Stomach (tissue), 8 donors: ENCODE measurements at regions not wholly inside any gene's neighbourhood (a gene's known extent, or its start where the extent isn't known, plus 50 kb on each side); places are given as distances from the start of the nearest gene placed in this dataset.

ENCODE experiments used
- DNase-seq, 2 donors: peaks; one replicate each; pipeline versions ENCODE4 v3.0.0 to v3.0.0-alpha.2; 2013 to 2019
- H3K27ac ChIP-seq, 5 donors: fragments of 200-600 bp in 4 of 5; sonication (generic) in 4 of 5; one replicate each; pipeline ENCODE4 v1.5.1; 2013 to 2019; ENCODE audit warnings: mild to moderate bottlenecking in 1 of 5, moderate library complexity in 1 of 5
- H3K27me3 ChIP-seq, 3 donors: fragments of 200-600 bp; sonication (generic); one replicate each; pipeline ENCODE4 v1.5.1; 2017 to 2019; ENCODE audit warnings: mixed run types in 1 of 3
- H3K36me3 ChIP-seq, 4 donors: fragments of 200-600 bp; sonication (generic); 1 replicate in 3 of 4; 2 replicates in 1 of 4; pipeline ENCODE4 v1.5.1; 2016 to 2019
- H3K4me1 ChIP-seq, 4 donors: fragments of 200-600 bp; sonication (generic); one replicate each; pipeline ENCODE4 v1.5.1; 2016 to 2019
- H3K4me3 ChIP-seq, 4 donors: fragments of 200-600 bp; sonication (generic) in 3 of 4; one replicate each; pipeline ENCODE4 v1.5.1; 2016 to 2019; ENCODE audit warnings: mild to moderate bottlenecking in 1 of 4
- H3K9me3 ChIP-seq, 4 donors: fragments of 200-600 bp; sonication (generic); one replicate each; pipeline ENCODE4 v1.5.1; 2016 to 2019
- EP300 ChIP-seq: sonication (generic); formaldehyde crosslinking; IDR thresholded peaks from one replicate; pipeline ENCODE4 v1.6.1; 2017; ENCODE audit warnings: antibody characterized with exemption
- POLR2A ChIP-seq, 4 donors: fragments of 450-650 bp; IDR thresholded peaks; one replicate each; pipeline ENCODE4 v1.6.1; 2016; ENCODE audit warnings: antibody characterized with exemption in 4 of 4, control low read depth in 2 of 4, mild to moderate bottlenecking in 1 of 4, moderate library complexity in 1 of 4
- POLR2AphosphoS5 ChIP-seq, 3 donors: sonication (generic); formaldehyde crosslinking; IDR thresholded peaks; one replicate each; pipeline ENCODE4 v1.6.1; 2016; ENCODE audit warnings: antibody characterized with exemption in 3 of 3
- WGBS, 5 donors: extraction: QIAGEN DNeasy Blood & Tissue Kit in 3 of 5; methylation state at CpG; one replicate each; pipeline versions ENCODE4 v1.1.5 to v1.1.7; 2013 to 2018; 5-methylcytosine and 5-hydroxymethylcytosine counted together
- intact Hi-C: fragments of 100-400 bp; cut with DNase I; formaldehyde crosslinking; loops from one replicate; pipeline ENCODE4 v1.15.1; 2023; ENCODE audit warnings: low total_unique reads
- TF ChIP-seq, protein P1 (sequence below), 7 experiments: fragments of 450-650 bp in 4 of 7; fragments of 200-600 bp in 3 of 7; sonication (generic) in 3 of 7; IDR thresholded peaks; one replicate each; pipeline ENCODE4 v1.5.1; 2016 to 2019; ENCODE audit warnings: antibody characterized with exemption in 7 of 7, control low read depth in 2 of 7, mild to moderate bottlenecking in 1 of 7
- donor health status: healthy with polysubstance abuse.
- donor health status: Bipolar disorder and iron deficiency.
- donor health status: healthy.

DNA sequence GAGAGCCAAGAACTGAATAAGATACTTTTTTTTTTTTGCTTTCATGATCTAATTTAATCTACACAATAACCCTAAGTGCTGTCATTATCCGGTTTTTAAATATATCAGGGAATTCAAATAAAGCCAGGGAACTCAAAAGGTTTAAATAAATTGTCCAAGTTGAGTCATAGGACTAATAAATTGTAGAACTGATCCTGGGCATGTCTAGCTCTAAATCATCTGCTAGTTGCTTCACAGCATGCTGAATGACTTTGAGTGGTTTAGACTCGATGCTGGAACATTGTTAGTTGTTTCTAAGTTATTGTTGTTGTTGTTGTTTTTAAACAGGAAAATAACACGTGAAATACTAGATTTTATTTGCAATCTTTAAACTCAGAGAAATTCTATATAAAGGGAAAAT lies 147.2 kb upstream of the HNMT start:
- Histone ChIP-seq H3K27me3 (no peaks in the 10 kb centered on the region), H3K27ac (no peak overlapping the region), H3K4me1 (no peaks in the 10 kb centered on the region), H3K4me3 (no peak overlapping the region), H3K9me3 (no peaks in the 10 kb centered on the region), H3K36me3 (no peaks in the 10 kb centered on the region)
- intact Hi-C loops = no loop called here
- TF ChIP-seq EP300 (no peak), POLR2A (IDR thresholded peaks at IDR 0.05) (no peak), POLR2AphosphoS5 (IDR thresholded peaks at IDR 0.05) (no peak)
- TF ChIP-seq, protein P1, sequence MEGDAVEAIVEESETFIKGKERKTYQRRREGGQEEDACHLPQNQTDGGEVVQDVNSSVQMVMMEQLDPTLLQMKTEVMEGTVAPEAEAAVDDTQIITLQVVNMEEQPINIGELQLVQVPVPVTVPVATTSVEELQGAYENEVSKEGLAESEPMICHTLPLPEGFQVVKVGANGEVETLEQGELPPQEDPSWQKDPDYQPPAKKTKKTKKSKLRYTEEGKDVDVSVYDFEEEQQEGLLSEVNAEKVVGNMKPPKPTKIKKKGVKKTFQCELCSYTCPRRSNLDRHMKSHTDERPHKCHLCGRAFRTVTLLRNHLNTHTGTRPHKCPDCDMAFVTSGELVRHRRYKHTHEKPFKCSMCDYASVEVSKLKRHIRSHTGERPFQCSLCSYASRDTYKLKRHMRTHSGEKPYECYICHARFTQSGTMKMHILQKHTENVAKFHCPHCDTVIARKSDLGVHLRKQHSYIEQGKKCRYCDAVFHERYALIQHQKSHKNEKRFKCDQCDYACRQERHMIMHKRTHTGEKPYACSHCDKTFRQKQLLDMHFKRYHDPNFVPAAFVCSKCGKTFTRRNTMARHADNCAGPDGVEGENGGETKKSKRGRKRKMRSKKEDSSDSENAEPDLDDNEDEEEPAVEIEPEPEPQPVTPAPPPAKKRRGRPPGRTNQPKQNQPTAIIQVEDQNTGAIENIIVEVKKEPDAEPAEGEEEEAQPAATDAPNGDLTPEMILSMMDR (IDR thresholded peaks at IDR 0.05) = no peak
- 50 to 67% (median 56%) methylated on average over 3 of the region's 3 CpGs for WGBS, 5 donors
- no peak for DNase-seq

DNA sequence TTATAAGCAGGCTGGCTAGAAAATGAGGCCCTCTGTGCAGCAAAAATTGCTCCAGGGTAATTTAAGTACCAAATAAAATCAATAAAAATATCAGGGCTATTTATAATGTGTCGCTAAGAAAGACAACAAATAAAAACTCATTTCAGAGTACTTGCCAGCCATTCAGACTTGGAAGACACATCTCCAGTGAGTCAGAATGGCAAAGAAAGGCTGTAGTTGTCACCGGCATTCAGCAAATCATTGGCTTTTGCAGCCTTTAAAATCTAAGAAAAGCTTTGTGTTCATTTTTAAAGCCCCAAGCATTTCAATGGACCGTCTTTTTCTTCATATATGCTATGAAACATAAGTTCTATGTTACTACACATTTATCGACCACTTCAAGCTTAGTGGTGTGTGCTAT lies 141.1 kb upstream of the HNMT start:
- DNase-seq = no peak
- 73 to 90% (median 86%) methylated on average over 4 of the region's 4 CpGs for WGBS, 5 donors
- no peak for TF ChIP-seq POLR2A (IDR thresholded peaks at IDR 0.05)
- no peak for TF ChIP-seq EP300
- TF ChIP-seq POLR2AphosphoS5 (IDR thresholded peaks at IDR 0.05) = no peak
- TF ChIP-seq, protein P1 (IDR thresholded peaks at IDR 0.05) = no peak

DNA sequence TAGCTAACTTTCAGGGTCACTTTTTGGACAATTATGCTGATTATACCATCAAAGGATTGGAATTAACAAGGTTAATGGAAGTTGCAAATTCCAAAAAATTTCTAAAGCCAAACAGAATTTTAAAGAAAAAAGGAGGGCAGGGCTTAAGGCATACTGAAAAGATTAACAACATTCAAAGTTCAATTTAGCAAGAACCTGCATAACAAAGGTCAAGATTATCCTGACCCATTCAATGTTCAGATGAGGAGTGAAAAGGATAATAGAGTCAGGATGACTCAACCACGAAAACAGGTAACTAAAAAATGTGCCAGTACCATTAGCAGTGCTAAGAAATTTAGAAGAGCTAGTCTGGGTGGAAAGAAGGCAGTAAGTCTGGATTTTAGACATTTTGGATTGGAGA lies 139.8 kb upstream of the HNMT start:
- no peak overlapping the region for H3K27ac ChIP-seq
- no peak overlapping the region for H3K4me3 ChIP-seq
- no peak for TF ChIP-seq POLR2A (IDR thresholded peaks at IDR 0.05)
- TF ChIP-seq, protein P1 (IDR thresholded peaks at IDR 0.05) = no peak
- no peak for TF ChIP-seq EP300
- TF ChIP-seq POLR2AphosphoS5 (IDR thresholded peaks at IDR 0.05) = no peak
- no peaks in the 10 kb centered on the region for H3K36me3 ChIP-seq
- no peaks in the 10 kb centered on the region for H3K27me3 ChIP-seq
- H3K4me1 ChIP-seq = no peaks in the 10 kb centered on the region
- intact Hi-C loops = no loop called here
- H3K9me3 ChIP-seq = no peaks in the 10 kb centered on the region
- WGBS, 5 donors = 52 to 75% (median 63%) methylated on average over 1 of the region's 1 CpG
- no peak for DNase-seq

More for the DNA sequence above, 141.1 kb upstream of the HNMT start:
- no peaks in the 10 kb centered on the region for H3K4me1 ChIP-seq
- H3K4me3 ChIP-seq = no peak overlapping the region
- H3K36me3 ChIP-seq = no peaks in the 10 kb centered on the region
- no peak overlapping the region for H3K27ac ChIP-seq
- H3K27me3 ChIP-seq = no peaks in the 10 kb centered on the region
- no peaks in the 10 kb centered on the region for H3K9me3 ChIP-seq
- intact Hi-C loops = no loop called here

DNA sequence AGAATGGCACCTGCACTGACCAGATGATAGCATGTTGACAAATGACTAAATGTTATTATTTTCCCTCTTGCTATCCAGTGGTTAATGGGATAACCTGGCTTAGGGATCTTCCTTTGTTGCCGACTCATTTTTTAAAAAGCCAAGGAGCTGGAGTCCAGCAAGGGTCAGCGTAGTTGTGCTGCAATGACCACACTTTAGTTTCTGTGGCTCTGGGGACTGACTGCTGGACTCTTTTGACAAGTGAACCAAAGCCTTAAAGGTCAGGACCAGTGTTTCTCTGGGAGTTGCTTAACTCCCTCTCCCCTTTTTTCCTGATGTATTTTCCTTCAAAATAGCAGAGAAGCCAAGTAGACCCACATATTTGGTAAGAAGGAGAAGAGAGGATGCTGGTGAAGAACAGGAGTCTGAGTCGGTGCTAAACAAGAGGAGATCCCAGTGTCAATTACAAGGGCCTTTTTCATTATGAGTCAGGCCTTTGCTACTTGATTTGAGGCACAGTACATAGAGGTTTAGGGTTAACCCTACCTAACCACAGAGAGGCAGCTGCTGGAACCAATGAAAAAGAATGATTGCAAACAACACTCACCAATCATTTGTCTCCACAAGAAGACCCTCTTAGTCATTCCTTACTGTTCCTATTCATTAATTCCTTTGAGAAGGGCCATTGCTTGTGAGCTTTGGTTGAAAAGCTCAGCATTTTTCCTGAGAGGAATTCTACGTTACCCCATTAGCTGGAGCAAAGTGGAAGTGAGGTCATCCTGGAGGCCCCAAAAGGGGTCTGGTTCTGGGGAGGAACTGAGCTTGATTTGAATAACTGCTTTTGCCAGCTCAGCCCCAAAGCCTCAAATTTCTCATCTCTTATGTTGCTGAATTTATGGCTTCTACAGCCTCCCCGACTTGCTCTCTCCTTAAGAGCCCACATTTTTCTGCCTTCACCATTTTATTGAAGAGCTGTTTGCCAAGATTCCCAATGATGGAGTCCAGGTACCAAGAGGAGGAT lies 137.6 kb upstream of the HNMT start:
- Histone ChIP-seq H3K27ac (no peak overlapping the region), H3K9me3 (no peaks in the 10 kb centered on the region), H3K27me3 (peaks cover 0 to 7% (median 0%) of the 10 kb centered on the region in 3 donors), H3K36me3 (no peaks in the 10 kb centered on the region), H3K4me3 (no peak overlapping the region), H3K4me1 (no peaks in the 10 kb centered on the region)
- intact Hi-C loops = no loop called here
- WGBS, 5 donors = 79 to 84% (median 81%) methylated on average over 5 of the region's 5 CpGs
- TF ChIP-seq POLR2A (IDR thresholded peaks at IDR 0.05) (no peak), EP300 (no peak), POLR2AphosphoS5 (IDR thresholded peaks at IDR 0.05) (no peak)
- TF ChIP-seq, protein P1 (IDR thresholded peaks at IDR 0.05) = no peak
- no peak for DNase-seq
